ENCODE measurements at regions not wholly inside any gene's neighbourhood (a gene's known extent, or its start where the extent isn't known, plus 50 kb on each side); places are given as distances from the start of the nearest gene placed in this dataset.

DNA sequence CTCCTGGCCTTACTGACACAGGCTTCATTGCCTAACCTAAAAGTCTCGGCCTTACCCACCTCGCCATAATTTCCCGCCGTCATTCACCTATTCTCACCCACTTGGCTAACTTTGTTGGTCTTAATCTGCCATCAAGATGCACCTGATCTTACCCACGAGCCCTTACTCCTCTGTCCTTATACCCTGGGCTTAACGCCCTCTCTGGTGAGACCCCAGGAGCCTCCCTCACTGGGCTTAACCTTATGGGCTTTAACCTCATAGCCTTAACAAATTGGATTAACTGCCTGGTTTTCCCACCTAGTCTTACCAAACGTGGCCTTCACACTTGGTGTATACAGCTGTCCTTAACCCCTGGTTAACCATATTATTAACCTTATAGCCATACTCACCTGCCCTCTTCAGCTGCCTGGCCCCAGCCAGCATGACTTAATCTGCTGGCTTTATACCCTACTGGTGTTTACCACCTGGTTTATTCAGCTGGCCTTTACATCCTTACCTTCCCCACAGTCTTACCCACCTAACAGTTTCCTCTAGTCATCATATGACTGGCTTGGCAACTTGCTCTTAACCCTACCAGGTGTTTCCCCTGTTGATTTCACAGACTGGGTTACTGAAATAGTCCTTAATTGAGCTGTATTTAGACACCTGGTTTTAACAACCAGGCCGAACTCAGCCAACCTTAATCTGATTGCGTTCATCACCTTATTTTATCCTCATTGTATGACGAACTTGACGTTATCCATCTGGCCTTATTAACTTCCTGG is 132.0 kb upstream of the ZSWIM2 start:
- ChIA-PET CTCF (ENCODE audit: low intra/inter-chr PET ratio) (no interaction called here), POLR2A (interaction anchor here (0.6 to 1.6 kb wide), 2 partner anchors 10 to 59 kb away, joined by 3 to 4 read pairs; no protein-coding TSS in a partner anchor)
- ATAC-seq = no peak
- H3K9ac ChIP-seq (ENCODE audit: insufficient read depth in 1 of 2, low read depth in 2 of 2, low read length in 2 of 2) = no peak overlapping the region
- no peak overlapping the region for H3K27ac ChIP-seq (ENCODE audit: extremely low read depth, low read depth, low read length)
- no peaks in the 10 kb centered on the region for H4K20me1 ChIP-seq (replicated peaks; ENCODE audit: control insufficient read depth, insufficient read depth, low read length)
- 29% methylated on average over 11 of the region's 11 CpGs for WGBS (ENCODE audit: insufficient coverage, low coverage, missing lambda C conversion rate)
- no peak overlapping the region for H3K4me3 ChIP-seq
- intact Hi-C loops (cut with micrococcal nuclease) = no loop called here
- no peaks in the 10 kb centered on the region for H3K9me1 ChIP-seq (ENCODE audit: control insufficient read depth, insufficient read depth, low read length)
- H3K27me3 ChIP-seq (ENCODE audit: control insufficient read depth in 2 of 2, insufficient read depth in 2 of 2, low read length in 2 of 2) = no peaks in the 10 kb centered on the region
- peak overlapping the region; percentile 35; the same call in 1 of the 2 replicates for H2AFZ ChIP-seq (ENCODE audit: low read depth, low read length)
- no peak for TF ChIP-seq RUNX1 (IDR thresholded peaks at IDR 0.05; ENCODE audit: low read depth)
- TF ChIP-seq BRD4 (IDR thresholded peaks at IDR 0.05) = no peak
- TF ChIP-seq HDGF (IDR thresholded peaks at IDR 0.05) = no peak
- no peak for TF ChIP-seq PKNOX1 (IDR thresholded peaks at IDR 0.05)
- no peak for TF ChIP-seq HDAC6 (IDR thresholded peaks at IDR 0.05; ENCODE audit: low read depth, low read length)
- no peak for DNase-seq (ENCODE audit: extremely low read depth in 1 of 4, low spot score in 3 of 4)
- H3K36me3 ChIP-seq (ENCODE audit: control insufficient read depth, insufficient read depth, low read length) = no peaks in the 10 kb centered on the region
- in situ Hi-C loops (cut with MboI) = no loop called here
- H3K79me2 ChIP-seq (ENCODE audit: control insufficient read depth, insufficient read depth, low read length) = no peaks in the 10 kb centered on the region
- H3K9me3 ChIP-seq (replicated peaks; ENCODE audit: control insufficient read depth, insufficient read depth, low read depth, low read length) = no peaks in the 10 kb centered on the region
- FAIRE-seq = no peak
- BruUV-seq (replicated peaks) = no TSS peak
- no peak overlapping the region for H3K4me2 ChIP-seq (ENCODE audit: insufficient read depth, low read length)
- H3K4me1 ChIP-seq (replicated peaks in 1 of 2; ENCODE audit: control insufficient read depth in 2 of 2, insufficient read depth in 2 of 2, low read length in 2 of 2) = no peaks in the 10 kb centered on the region; a peak in 1 of 5 replicates

DNA sequence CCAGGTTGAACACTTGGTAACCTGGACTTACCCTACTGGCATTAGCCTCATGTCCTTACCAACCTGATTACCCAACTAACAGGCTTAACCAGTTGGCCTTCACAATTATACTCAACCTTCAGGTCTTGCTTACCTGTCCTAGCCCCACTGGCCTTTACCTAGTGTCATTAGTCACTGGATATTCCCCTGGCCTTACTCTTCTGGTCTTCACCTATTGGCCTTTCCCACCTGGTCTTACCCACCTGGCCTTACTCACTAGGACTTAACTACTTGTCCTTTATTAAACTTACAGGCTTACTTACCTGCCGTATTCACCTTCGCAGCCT is 131.1 kb upstream of the ZSWIM2 start:
- Histone ChIP-seq H3K4me1 (replicated peaks in 1 of 2; ENCODE audit: control insufficient read depth in 2 of 2, insufficient read depth in 2 of 2, low read length in 2 of 2) (no peaks in the 10 kb centered on the region; a peak in 1 of 5 replicates), H3K27ac (ENCODE audit: extremely low read depth, low read depth, low read length) (no peak overlapping the region), H3K4me3 (no peak overlapping the region), H4K20me1 (replicated peaks; ENCODE audit: control insufficient read depth, insufficient read depth, low read length) (no peaks in the 10 kb centered on the region), H3K9ac (ENCODE audit: insufficient read depth in 1 of 2, low read depth in 2 of 2, low read length in 2 of 2) (no peak overlapping the region), H3K9me3 (replicated peaks; ENCODE audit: control insufficient read depth, insufficient read depth, low read depth, low read length) (no peaks in the 10 kb centered on the region), H3K27me3 (ENCODE audit: control insufficient read depth in 2 of 2, insufficient read depth in 2 of 2, low read length in 2 of 2) (no peaks in the 10 kb centered on the region), H3K79me2 (ENCODE audit: control insufficient read depth, insufficient read depth, low read length) (no peaks in the 10 kb centered on the region), H3K9me1 (ENCODE audit: control insufficient read depth, insufficient read depth, low read length) (no peaks in the 10 kb centered on the region), H3K36me3 (ENCODE audit: control insufficient read depth, insufficient read depth, low read length) (no peaks in the 10 kb centered on the region), H3K4me2 (ENCODE audit: insufficient read depth, low read length) (no peak overlapping the region), H2AFZ (ENCODE audit: low read depth, low read length) (no peak overlapping the region)
- TF ChIP-seq TEAD2 (tag; IDR thresholded peaks at IDR 0.05) (no peak), HMBOX1 (IDR thresholded peaks at IDR 0.05) (peak; percentile 59; the same call in 1 of the 2 replicates)
- no peak for DNase-seq (ENCODE audit: extremely low read depth in 1 of 4, low spot score in 3 of 4)
- ChIA-PET CTCF (ENCODE audit: low intra/inter-chr PET ratio) (no interaction called here), POLR2A (interaction anchor here (1.6 kb wide), 1 partner anchor 9 kb away, joined by 4 read pairs; no protein-coding TSS in a partner anchor)
- FAIRE-seq = no peak
- ATAC-seq = no peak
- no TSS peak for BruUV-seq (replicated peaks)
- 61% methylated on average over 2 of the region's 2 CpGs for WGBS (ENCODE audit: insufficient coverage, low coverage, missing lambda C conversion rate)
- in situ Hi-C loops (cut with MboI) = no loop called here
- intact Hi-C loops (cut with micrococcal nuclease) = no loop called here

Measured in K562 (cell line).